Neural progenitor cell (in vitro differentiated cells): ENCODE measurements at regions not wholly inside any gene's neighbourhood (a gene's known extent, or its start where the extent isn't known, plus 50 kb on each side); places are given as distances from the start of the nearest gene placed in this dataset.

Experiments used
- CTCF ChIP-seq: fragments of 200-600 bp; sonication (generic); IDR thresholded peaks from 2 replicates; pipeline ENCODE4 v1.5.1; 2017; ENCODE audit warnings: antibody characterized with exemption, mild to moderate bottlenecking
- EZH2 ChIP-seq: fragments of 200-600 bp; sonication (generic); IDR thresholded peaks from 2 replicates; pipeline ENCODE4 v1.6.1; 2017; ENCODE audit warnings: antibody characterized with exemption, mild to moderate bottlenecking, moderate library complexity
- EZH2phosphoT487 ChIP-seq: fragments of 200-600 bp; sonication (generic); IDR thresholded peaks from 2 replicates; pipeline ENCODE4 v1.6.1; 2017; ENCODE audit warnings: antibody characterized with exemption

DNA sequence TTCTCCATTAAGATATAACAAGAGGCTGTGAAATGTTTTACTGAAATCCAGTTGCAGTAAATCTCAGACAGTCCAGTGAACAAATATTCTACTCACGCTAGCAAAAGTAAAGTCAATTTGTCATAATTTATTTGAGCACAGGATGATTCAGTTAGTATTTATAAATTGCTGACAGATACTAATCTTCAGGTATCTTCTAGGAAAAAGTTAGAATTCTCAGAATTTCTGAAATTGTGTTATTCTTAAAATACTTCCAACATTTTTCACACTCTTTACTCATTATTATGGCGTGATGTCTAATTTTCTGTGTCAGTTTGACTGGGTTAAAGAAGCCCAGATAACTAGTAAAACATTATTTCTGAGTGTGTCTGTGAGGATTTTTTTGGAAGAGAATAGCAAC lies 460.2 kb upstream of the ACVR2A start:
- TF ChIP-seq CTCF (no peak), EZH2 (no peak), EZH2phosphoT487 (no peak)
